Epithelial cell of esophagus (primary cell): ENCODE measurements at regions not wholly inside any gene's neighbourhood (a gene's known extent, or its start where the extent isn't known, plus 50 kb on each side); places are given as distances from the start of the nearest gene placed in this dataset.
"Not testable (repeated sequence)": the region's sequence is repeated elsewhere in the genome, so short reads cannot be mapped to it uniquely, and the experiment has no call there.

Source experiments
- DNase-seq: peaks from one replicate; pipeline ENCODE4 v3.0.0; 2010; ENCODE audit warnings: low read depth
- H3K4me3 ChIP-seq: 2 replicates; pipeline ENCODE4 v1.5.1; 2011; ENCODE audit warnings: mild to moderate bottlenecking, low read length, control low read depth
- CTCF ChIP-seq: IDR thresholded peaks from 2 replicates; pipeline ENCODE4 v1.5.1; 2011; ENCODE audit warnings: low read depth, mild to moderate bottlenecking, low read length, control low read depth, inconsistent platforms; ENCODE audit not compliant: insufficient read depth; ENCODE audit errors: missing control alignments

GRCh38 chr2:61742955-61743354, 110.9 kb downstream of the FAM161A start:
- DNase-seq, result no peak
- TF ChIP-seq CTCF, result no peak
- H3K4me3 ChIP-seq, result no peak overlapping the region

- no peak overlapping the region for H3K4me3 ChIP-seq
- DNase-seq, result no peak
- no peak for TF ChIP-seq CTCF
These were observed 116.0 kb downstream of the FAM161A start for GRCh38 chr2:61737841-61738240.

- no peak for TF ChIP-seq CTCF
- H3K4me3 ChIP-seq, result no peak overlapping the region
- DNase-seq, result no peak
These were observed 116.9 kb downstream of the FAM161A start for GRCh38 chr2:61736953-61737352.

- no peak for DNase-seq
- TF ChIP-seq CTCF, result no peak
- no peak overlapping the region for H3K4me3 ChIP-seq
These were observed 120.3 kb downstream of the FAM161A start for GRCh38 chr2:61733563-61733962.

GRCh38 chr2:61732787-61733186, 121.1 kb downstream of the FAM161A start:
- H3K4me3 ChIP-seq, result no peak overlapping the region
- no peak for TF ChIP-seq CTCF
- DNase-seq, result no peak

GRCh38 chr2:61727746-61728145, 126.1 kb downstream of the FAM161A start:
- no peak for TF ChIP-seq CTCF
- DNase-seq, result no peak
- H3K4me3 ChIP-seq, result no peak overlapping the region

- no peak for DNase-seq
- no peak overlapping the region for H3K4me3 ChIP-seq
- no peak for TF ChIP-seq CTCF
These were observed 127.2 kb downstream of the FAM161A start for GRCh38 chr2:61726456-61727209.

GRCh38 chr2:61723364-61723763, 130.5 kb downstream of the FAM161A start:
- H3K4me3 ChIP-seq, DNase-seq: not testable (repeated sequence)
